NCI-H1417 (cell line): ENCODE measurements at regions not wholly inside any gene's neighbourhood (a gene's known extent, or its start where the extent isn't known, plus 50 kb on each side); places are given as distances from the start of the nearest gene placed in this dataset.
"Not testable (repeated sequence)": the region's sequence is repeated elsewhere in the genome, so short reads cannot be mapped to it uniquely, and the experiment has no call there.

Source experiments
- DNase-seq, 3 experiments: peaks; one replicate each; lab custom pipeline; 2025; lab: John Stamatoyannopoulos, UW

- DNase-seq = no peak
Observed at GRCh38 chr4:63233671-63234070, 1175.6 kb downstream of the TECRL start.

- peak in 1 of 3 experiments; percentile 37 for DNase-seq
Observed at GRCh38 chr4:63232058-63232457, 1177.2 kb downstream of the TECRL start.

- no peak for DNase-seq
Observed at GRCh38 chr4:63226229-63226628, 1183.0 kb downstream of the TECRL start.

- DNase-seq = no peak
Observed at GRCh38 chr4:63222466-63222865, 1186.8 kb downstream of the TECRL start.

GRCh38 chr4:63221477-63221876 lies 1187.8 kb downstream of the TECRL start:
- DNase-seq = no peak

- no peak for DNase-seq
Observed at GRCh38 chr4:63218856-63219255, 1190.4 kb downstream of the TECRL start.

GRCh38 chr4:63214076-63214475 lies 1195.2 kb downstream of the TECRL start:
- DNase-seq = no peak

- DNase-seq = peak in 2 of 3 experiments; percentile 15 to 63
Observed at GRCh38 chr4:63211776-63212479, 1197.3 kb downstream of the TECRL start.

- DNase-seq = no peak
Observed at GRCh38 chr4:63211375-63211774, 1197.9 kb downstream of the TECRL start.

GRCh38 chr4:63193029-63193428 lies 1216.2 kb downstream of the TECRL start:
- not testable (repeated sequence) for DNase-seq

GRCh38 chr4:63171341-63171740 lies 1237.9 kb downstream of the TECRL start:
- no peak for DNase-seq

GRCh38 chr4:63170923-63171322 lies 1238.3 kb downstream of the TECRL start:
- DNase-seq = no peak

- DNase-seq = no peak
Observed at GRCh38 chr4:63169836-63170235, 1239.4 kb downstream of the TECRL start.

GRCh38 chr4:63155561-63155960 lies 1253.7 kb downstream of the TECRL start:
- DNase-seq = no peak

- DNase-seq = no peak
Observed at GRCh38 chr4:63123441-63123840, 1285.8 kb downstream of the TECRL start.

- no peak for DNase-seq
Observed at GRCh38 chr4:63122955-63123354, 1286.3 kb downstream of the TECRL start.

- DNase-seq = no peak
Observed at GRCh38 chr4:63106600-63106999, 1302.7 kb downstream of the TECRL start.

GRCh38 chr4:63105839-63106238 lies 1303.4 kb downstream of the TECRL start:
- DNase-seq = no peak

GRCh38 chr4:63090641-63091040 lies 1318.6 kb downstream of the TECRL start:
- no peak for DNase-seq

GRCh38 chr4:63085091-63085490 lies 1324.2 kb downstream of the TECRL start:
- no peak for DNase-seq

- DNase-seq = no peak
Observed at GRCh38 chr4:63080934-63081333, 1328.3 kb downstream of the TECRL start.

- no peak for DNase-seq
Observed at GRCh38 chr4:63063760-63064159, 1345.5 kb downstream of the TECRL start.

- DNase-seq = not testable (repeated sequence)
Observed at GRCh38 chr4:63062891-63063290, 1346.4 kb downstream of the TECRL start.

- DNase-seq = no peak
Observed at GRCh38 chr4:63049726-63050125, 1359.5 kb downstream of the TECRL start.
